ENCODE measurements at regions not wholly inside any gene's neighbourhood (a gene's known extent, or its start where the extent isn't known, plus 50 kb on each side); places are given as distances from the start of the nearest gene placed in this dataset.
"Not testable (repeated sequence)": the region's sequence is repeated elsewhere in the genome, so short reads cannot be mapped to it uniquely, and the experiment has no call there.

GRCh38 chr1:65062339-65062738 is 85.7 kb upstream of the AK4 start:
- no peak for DNase-seq (ENCODE audit: low read depth in 3 of 3)

- DNase-seq (ENCODE audit: low read depth in 3 of 3): no peak
These were observed 85.0 kb upstream of the AK4 start for GRCh38 chr1:65063025-65063424.

GRCh38 chr1:65064981-65065380 is 83.0 kb upstream of the AK4 start:
- DNase-seq (ENCODE audit: low read depth in 3 of 3): no peak

GRCh38 chr1:65065524-65066418 is 82.2 kb upstream of the AK4 start:
- no peak for DNase-seq (ENCODE audit: low read depth in 3 of 3)

- no peak for DNase-seq (ENCODE audit: low read depth in 3 of 3)
These were observed 81.6 kb upstream of the AK4 start for GRCh38 chr1:65066419-65066765.

GRCh38 chr1:65066766-65067490 is 81.1 kb upstream of the AK4 start:
- DNase-seq (ENCODE audit: low read depth in 3 of 3): peak; percentile 52 to 60 (median 56)

GRCh38 chr1:65067491-65068201 is 80.4 kb upstream of the AK4 start:
- DNase-seq (ENCODE audit: low read depth in 3 of 3): peak; percentile 22 to 37 (median 26)

GRCh38 chr1:65068202-65069010 is 79.6 kb upstream of the AK4 start:
- no peak for DNase-seq (ENCODE audit: low read depth in 3 of 3)

- peak in 2 of 3 experiments; percentile 12 to 35 for DNase-seq (ENCODE audit: low read depth in 3 of 3)
These were observed 78.9 kb upstream of the AK4 start for GRCh38 chr1:65069011-65069565.

- DNase-seq (ENCODE audit: low read depth in 3 of 3): no peak
These were observed 75.2 kb upstream of the AK4 start for GRCh38 chr1:65072845-65073244.

- peak in 2 of 3 experiments; percentile 36 to 55 for DNase-seq (ENCODE audit: low read depth in 3 of 3)
These were observed 72.7 kb upstream of the AK4 start for GRCh38 chr1:65075123-65075976.

GRCh38 chr1:65077369-65077768 is 70.6 kb upstream of the AK4 start:
- no peak for DNase-seq (ENCODE audit: low read depth in 3 of 3)

- DNase-seq (ENCODE audit: low read depth in 3 of 3): no peak
These were observed 68.1 kb upstream of the AK4 start for GRCh38 chr1:65079941-65080340.

GRCh38 chr1:65082346-65083040 is 65.5 kb upstream of the AK4 start:
- no peak for DNase-seq (ENCODE audit: low read depth in 3 of 3)

GRCh38 chr1:65083263-65083896 is 64.6 kb upstream of the AK4 start:
- DNase-seq (ENCODE audit: low read depth in 3 of 3): no peak

- DNase-seq (ENCODE audit: low read depth in 3 of 3): no peak
These were observed 63.9 kb upstream of the AK4 start for GRCh38 chr1:65084066-65084465.

- not testable (repeated sequence) for DNase-seq (ENCODE audit: low read depth in 3 of 3)
These were observed 60.5 kb upstream of the AK4 start for GRCh38 chr1:65087519-65087918.

- no peak for DNase-seq (ENCODE audit: low read depth in 3 of 3)
These were observed 57.6 kb upstream of the AK4 start for GRCh38 chr1:65090406-65090805.

- no peak for DNase-seq (ENCODE audit: low read depth in 3 of 3)
These were observed 55.3 kb upstream of the AK4 start for GRCh38 chr1:65092691-65093090.

Data from stimulated activated CD4-positive, alpha-beta T cell treated with anti-CD3 and anti-CD28 coated beads, TNF-alpha, amount 100 ng/mL, for 4 hours (primary cell).